ENCODE measurements at regions not wholly inside any gene's neighbourhood (a gene's known extent, or its start where the extent isn't known, plus 50 kb on each side); places are given as distances from the start of the nearest gene placed in this dataset.

GRCh38 chr2:41393621-41394020, 654.2 kb upstream of the PKDCC start:
- TF ChIP-seq CTCF (conservative IDR thresholded peaks at IDR 0.05; ENCODE audit: low read depth, low read length) = no peak
- DNase-seq (ENCODE audit: low read depth) = no peak
- H3K4me3 ChIP-seq (ENCODE audit: low read depth, low read length) = no peak overlapping the region

GRCh38 chr2:41394541-41394940, 653.3 kb upstream of the PKDCC start:
- no peak for TF ChIP-seq CTCF (conservative IDR thresholded peaks at IDR 0.05; ENCODE audit: low read depth, low read length)
- H3K4me3 ChIP-seq (ENCODE audit: low read depth, low read length) = no peak overlapping the region
- DNase-seq (ENCODE audit: low read depth) = no peak

GRCh38 chr2:41395692-41396091, 652.1 kb upstream of the PKDCC start:
- TF ChIP-seq CTCF (conservative IDR thresholded peaks at IDR 0.05; ENCODE audit: low read depth, low read length) = no peak
- no peak for DNase-seq (ENCODE audit: low read depth)
- no peak overlapping the region for H3K4me3 ChIP-seq (ENCODE audit: low read depth, low read length)

GRCh38 chr2:41399437-41400087, 648.3 kb upstream of the PKDCC start:
- H3K4me3 ChIP-seq (ENCODE audit: low read depth, low read length) = no peak overlapping the region
- no peak for TF ChIP-seq CTCF (conservative IDR thresholded peaks at IDR 0.05; ENCODE audit: low read depth, low read length)

GRCh38 chr2:41400088-41400665, 647.6 kb upstream of the PKDCC start:
- peak; percentile 38 for DNase-seq (ENCODE audit: low read depth)
- peak; percentile 52 for TF ChIP-seq CTCF (conservative IDR thresholded peaks at IDR 0.05; ENCODE audit: low read depth, low read length)

More at GRCh38 chr2:41399437-41400087, 648.3 kb upstream of the PKDCC start:
- no peak for DNase-seq (ENCODE audit: low read depth)

GRCh38 chr2:41405441-41405840, 642.4 kb upstream of the PKDCC start:
- TF ChIP-seq CTCF (conservative IDR thresholded peaks at IDR 0.05; ENCODE audit: low read depth, low read length) = no peak
- no peak for DNase-seq (ENCODE audit: low read depth)
- no peak overlapping the region for H3K4me3 ChIP-seq (ENCODE audit: low read depth, low read length)

More at GRCh38 chr2:41400088-41400665, 647.6 kb upstream of the PKDCC start:
- no peak overlapping the region for H3K4me3 ChIP-seq (ENCODE audit: low read depth, low read length)

GRCh38 chr2:41409328-41409727, 638.5 kb upstream of the PKDCC start:
- no peak overlapping the region for H3K4me3 ChIP-seq (ENCODE audit: low read depth, low read length)
- no peak for TF ChIP-seq CTCF (conservative IDR thresholded peaks at IDR 0.05; ENCODE audit: low read depth, low read length)
- DNase-seq (ENCODE audit: low read depth) = no peak
